Prostate gland (tissue), 2 donors: ENCODE measurements at regions not wholly inside any gene's neighbourhood (a gene's known extent, or its start where the extent isn't known, plus 50 kb on each side); places are given as distances from the start of the nearest gene placed in this dataset.

Experiments used
- POLR2A ChIP-seq: fragments of 450-650 bp; IDR thresholded peaks from one replicate; pipeline ENCODE4 v1.6.1; 2016; ENCODE audit warnings: antibody characterized with exemption, mild to moderate bottlenecking
- POLR2AphosphoS5 ChIP-seq: sonication (generic); formaldehyde crosslinking; IDR thresholded peaks from one replicate; pipeline ENCODE4 v1.6.1; 2017; ENCODE audit warnings: antibody characterized with exemption
- TF ChIP-seq, protein P1 (sequence below), 4 experiments: fragments of 200-600 bp in 2 of 4; fragments of 450-650 bp in 2 of 4; sonication (generic) in 2 of 4; IDR thresholded peaks; 1 replicate in 3 of 4; 2 replicates in 1 of 4; pipeline ENCODE4 v1.5.1; 2016 to 2019; ENCODE audit warnings: antibody characterized with exemption in 4 of 4, mild to moderate bottlenecking in 2 of 4, moderate library complexity in 2 of 4

- TF ChIP-seq POLR2A = no peak
- TF ChIP-seq, protein P1, sequence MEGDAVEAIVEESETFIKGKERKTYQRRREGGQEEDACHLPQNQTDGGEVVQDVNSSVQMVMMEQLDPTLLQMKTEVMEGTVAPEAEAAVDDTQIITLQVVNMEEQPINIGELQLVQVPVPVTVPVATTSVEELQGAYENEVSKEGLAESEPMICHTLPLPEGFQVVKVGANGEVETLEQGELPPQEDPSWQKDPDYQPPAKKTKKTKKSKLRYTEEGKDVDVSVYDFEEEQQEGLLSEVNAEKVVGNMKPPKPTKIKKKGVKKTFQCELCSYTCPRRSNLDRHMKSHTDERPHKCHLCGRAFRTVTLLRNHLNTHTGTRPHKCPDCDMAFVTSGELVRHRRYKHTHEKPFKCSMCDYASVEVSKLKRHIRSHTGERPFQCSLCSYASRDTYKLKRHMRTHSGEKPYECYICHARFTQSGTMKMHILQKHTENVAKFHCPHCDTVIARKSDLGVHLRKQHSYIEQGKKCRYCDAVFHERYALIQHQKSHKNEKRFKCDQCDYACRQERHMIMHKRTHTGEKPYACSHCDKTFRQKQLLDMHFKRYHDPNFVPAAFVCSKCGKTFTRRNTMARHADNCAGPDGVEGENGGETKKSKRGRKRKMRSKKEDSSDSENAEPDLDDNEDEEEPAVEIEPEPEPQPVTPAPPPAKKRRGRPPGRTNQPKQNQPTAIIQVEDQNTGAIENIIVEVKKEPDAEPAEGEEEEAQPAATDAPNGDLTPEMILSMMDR (IDR thresholded peaks at IDR 0.05) = no peak
- no peak for TF ChIP-seq POLR2AphosphoS5
Observed at GRCh38 chr9:113753398-113754119, 122.5 kb upstream of the ZNF618 start.
